Cardiac muscle cell (in vitro differentiated cells and primary cell): ENCODE measurements at regions not wholly inside any gene's neighbourhood (a gene's known extent, or its start where the extent isn't known, plus 50 kb on each side); places are given as distances from the start of the nearest gene placed in this dataset.

Experiments
- DNase-seq, 2 donors: peaks; one replicate each; pipeline versions ENCODE4 v3.0.0 to v3.0.0-alpha.2; 2010 to 2017; ENCODE audit warnings: low read depth in 1 of 2, low spot score in 1 of 2
- H3K27ac ChIP-seq: fragments of 200-600 bp; sonication (generic); 2 replicates; pipeline ENCODE4 v1.5.1; 2016
- H3K27me3 ChIP-seq: fragments of 200-600 bp; sonication (generic); 2 replicates; pipeline ENCODE4 v1.6.0; 2016; ENCODE audit warnings: control low read depth
- H3K36me3 ChIP-seq: fragments of 200-600 bp; sonication (generic); 2 replicates; pipeline ENCODE4 v1.5.1; 2016; ENCODE audit warnings: control low read depth
- H3K4me1 ChIP-seq: fragments of 200-600 bp; sonication (generic); 2 replicates; pipeline ENCODE4 v1.8.1; 2017; ENCODE audit warnings: low read depth, mild to moderate bottlenecking, mixed run types
- H3K4me3 ChIP-seq: fragments of 200-600 bp; sonication (generic); 2 replicates; pipeline ENCODE4 v1.5.1; 2016; ENCODE audit warnings: mild to moderate bottlenecking
- H3K9me3 ChIP-seq: fragments of 200-600 bp; sonication (generic); 2 replicates; pipeline ENCODE4 v1.5.1; 2017; ENCODE audit warnings: low read depth, mild to moderate bottlenecking, control low read depth
- CTCF ChIP-seq: IDR thresholded peaks from 2 replicates; pipeline ENCODE4 v1.5.1; 2012; ENCODE audit warnings: low read depth, mild to moderate bottlenecking, low read length

DNA sequence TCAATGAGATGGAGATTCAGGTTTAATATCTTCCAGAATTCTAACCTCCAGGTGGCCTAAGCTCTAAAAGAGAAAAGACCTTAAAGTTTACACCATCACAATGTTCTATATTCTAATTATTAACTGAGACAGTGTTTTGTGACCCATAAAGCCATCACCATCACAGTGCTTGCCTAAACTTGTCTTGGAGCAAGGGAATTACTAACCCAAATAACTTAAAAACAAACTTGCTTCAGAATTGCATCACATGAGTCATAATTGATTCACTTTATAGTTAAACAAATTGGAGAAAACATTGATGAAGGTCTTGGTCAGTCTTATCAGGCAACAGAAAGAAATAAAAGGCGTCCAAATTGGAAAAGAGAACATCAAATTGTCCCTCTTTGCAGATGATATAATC lies 54.5 kb upstream of the ALG10 start:
- H3K9me3 ChIP-seq, result no peaks in the 10 kb centered on the region
- H3K36me3 ChIP-seq, result no peaks in the 10 kb centered on the region
- no peaks in the 10 kb centered on the region for H3K4me1 ChIP-seq
- TF ChIP-seq CTCF, result no peak
- no peak overlapping the region for H3K27ac ChIP-seq
- H3K4me3 ChIP-seq, result no peak overlapping the region
- DNase-seq, result no peak
- no peaks in the 10 kb centered on the region for H3K27me3 ChIP-seq
